ENCODE measurements at regions not wholly inside any gene's neighbourhood (a gene's known extent, or its start where the extent isn't known, plus 50 kb on each side); places are given as distances from the start of the nearest gene placed in this dataset.

- Mint-ChIP-seq H3K27ac (no peak overlapping the region), H3K9me3 (peaks cover 15% of the 10 kb centered on the region), H3K4me1 (no peaks in the 10 kb centered on the region), H3K27me3 (ENCODE audit: insufficient read depth) (peaks cover 3% of the 10 kb centered on the region), H3K36me3 (ENCODE audit: low read depth) (no peaks in the 10 kb centered on the region), H3K4me3 (no peak overlapping the region)
- no peaks in the 10 kb centered on the region for H3K4me1 ChIP-seq (ENCODE audit: control insufficient read depth, insufficient read depth, low read length)
- no peak overlapping the region for H3K27ac ChIP-seq (ENCODE audit: low read depth, low read length)
- H3K9me3 ChIP-seq (ENCODE audit: control insufficient read depth, low read length), result no peaks in the 10 kb centered on the region
- no peak for DNase-seq
- no peak for TF ChIP-seq CTCF (conservative IDR thresholded peaks at IDR 0.05)
- no peak overlapping the region for H3K4me3 ChIP-seq (ENCODE audit: low read length)
- no peaks in the 10 kb centered on the region for H3K27me3 ChIP-seq (ENCODE audit: control insufficient read depth, insufficient read depth, low read length, poor library complexity, severe bottlenecking)
- H3K36me3 ChIP-seq (ENCODE audit: control insufficient read depth, insufficient read depth, low read length), result no peaks in the 10 kb centered on the region
- no peak overlapping the region for H3K9ac ChIP-seq (ENCODE audit: extremely low read depth, low read length, poor library complexity, severe bottlenecking)
- 82% methylated on average over 1 of the region's 5 CpGs; no CpG with 5 or more reads in 1 of the 2 experiments for WGBS, 2 experiments (ENCODE audit: insufficient coverage in 1 of 2, insufficient read length in 1 of 2)
Measured at GRCh38 chr1:55935236-55935635, 644.1 kb downstream of the PLPP3 start.

GRCh38 chr1:55932402-55932801 lies 647.0 kb downstream of the PLPP3 start:
- peaks cover 3% of the 10 kb centered on the region for H3K27me3 Mint-ChIP-seq (ENCODE audit: insufficient read depth)
- Histone ChIP-seq H3K27ac (ENCODE audit: low read depth, low read length) (no peak overlapping the region), H3K4me3 (ENCODE audit: low read length) (no peak overlapping the region), H3K4me1 (ENCODE audit: control insufficient read depth, insufficient read depth, low read length) (no peaks in the 10 kb centered on the region), H3K36me3 (ENCODE audit: control insufficient read depth, insufficient read depth, low read length) (no peaks in the 10 kb centered on the region), H3K27me3 (ENCODE audit: control insufficient read depth, insufficient read depth, low read length, poor library complexity, severe bottlenecking) (no peaks in the 10 kb centered on the region), H3K9me3 (ENCODE audit: control insufficient read depth, low read length) (no peaks in the 10 kb centered on the region), H3K9ac (ENCODE audit: extremely low read depth, low read length, poor library complexity, severe bottlenecking) (no peak overlapping the region)
- 91 to 100% methylated on average over 1 of the region's 1 CpG for WGBS, 2 experiments (ENCODE audit: insufficient coverage in 1 of 2, insufficient read length in 1 of 2)
- H3K9me3 Mint-ChIP-seq, result peaks cover 15% of the 10 kb centered on the region
- no peaks in the 10 kb centered on the region for H3K4me1 Mint-ChIP-seq
- H3K27ac Mint-ChIP-seq, result no peak overlapping the region
- TF ChIP-seq CTCF (conservative IDR thresholded peaks at IDR 0.05), result no peak
- H3K4me3 Mint-ChIP-seq, result no peak overlapping the region
- no peak for DNase-seq
- no peaks in the 10 kb centered on the region for H3K36me3 Mint-ChIP-seq (ENCODE audit: low read depth)

GRCh38 chr1:55931081-55931940 lies 648.1 kb downstream of the PLPP3 start:
- Histone ChIP-seq H3K27ac (ENCODE audit: low read depth, low read length) (no peak overlapping the region), H3K9ac (ENCODE audit: extremely low read depth, low read length, poor library complexity, severe bottlenecking) (no peak overlapping the region), H3K27me3 (ENCODE audit: control insufficient read depth, insufficient read depth, low read length, poor library complexity, severe bottlenecking) (no peaks in the 10 kb centered on the region), H3K4me3 (ENCODE audit: low read length) (no peak overlapping the region), H3K36me3 (ENCODE audit: control insufficient read depth, insufficient read depth, low read length) (no peaks in the 10 kb centered on the region), H3K9me3 (ENCODE audit: control insufficient read depth, low read length) (no peaks in the 10 kb centered on the region), H3K4me1 (ENCODE audit: control insufficient read depth, insufficient read depth, low read length) (no peaks in the 10 kb centered on the region)
- DNase-seq, result no peak
- no peak overlapping the region for H3K4me3 Mint-ChIP-seq
- no peaks in the 10 kb centered on the region for H3K36me3 Mint-ChIP-seq (ENCODE audit: low read depth)
- H3K9me3 Mint-ChIP-seq, result peaks cover 15% of the 10 kb centered on the region
- H3K27ac Mint-ChIP-seq, result no peak overlapping the region
- TF ChIP-seq CTCF (conservative IDR thresholded peaks at IDR 0.05), result no peak
- WGBS, 2 experiments (ENCODE audit: insufficient coverage in 1 of 2, insufficient read length in 1 of 2), result 91 to 95% methylated on average over 3 to 4 of the region's 4 CpGs
- peaks cover 8% of the 10 kb centered on the region for H3K27me3 Mint-ChIP-seq (ENCODE audit: insufficient read depth)
- H3K4me1 Mint-ChIP-seq, result no peaks in the 10 kb centered on the region

Measured in endodermal cell (in vitro differentiated cells).